ENCODE measurements at regions not wholly inside any gene's neighbourhood (a gene's known extent, or its start where the extent isn't known, plus 50 kb on each side); places are given as distances from the start of the nearest gene placed in this dataset.

- H3K9me3 ChIP-seq (ENCODE audit: insufficient read depth in 2 of 2, low read depth in 1 of 2, low read length in 1 of 2) = no peaks in the 10 kb centered on the region
- no peaks in the 10 kb centered on the region for H3K79me2 ChIP-seq (ENCODE audit: control insufficient read depth in 1 of 2, insufficient read depth in 2 of 2, low read length in 2 of 2)
- no peak overlapping the region for H4K5ac ChIP-seq (ENCODE audit: insufficient read length, low read depth, low read length)
- no peak overlapping the region for H3K4me2 ChIP-seq (ENCODE audit: insufficient read depth in 1 of 2, low read depth in 2 of 2, low read length in 2 of 2)
- no peak overlapping the region for H3K14ac ChIP-seq (ENCODE audit: insufficient read length)
- H2BK20ac ChIP-seq (ENCODE audit: low read length) = no peak overlapping the region
- H3K4me3 ChIP-seq (ENCODE audit: extremely low read depth in 1 of 4, insufficient read depth in 2 of 4, low read depth in 3 of 4, low read length in 4 of 4) = no peak overlapping the region
- no peak overlapping the region for H2BK15ac ChIP-seq (ENCODE audit: low read length)
- no peaks in the 10 kb centered on the region for H4K20me1 ChIP-seq (replicated peaks in 1 of 2; ENCODE audit: control insufficient read depth in 1 of 2, insufficient read depth in 2 of 2, low read length in 2 of 2)
- H3K23ac ChIP-seq (ENCODE audit: insufficient read length) = no peak overlapping the region
- H4K91ac ChIP-seq (replicated peaks; ENCODE audit: insufficient read length, low read length) = no peak overlapping the region
- no peak overlapping the region for H2AK5ac ChIP-seq (ENCODE audit: low read depth, low read length)
- FAIRE-seq (no peak), DNase-seq (ENCODE audit: low read depth in 1 of 2, low spot score in 2 of 2) (no peak)
- no peak overlapping the region for H3K27ac ChIP-seq (ENCODE audit: low read depth, low read length)
- no peaks in the 10 kb centered on the region for H3K36me3 ChIP-seq (ENCODE audit: control insufficient read depth in 2 of 4, insufficient read depth in 4 of 4, low read length in 3 of 4)
- H2AFZ ChIP-seq (ENCODE audit: low read length) = no peak overlapping the region
- no peak overlapping the region for H3K9ac ChIP-seq (replicated peaks in 1 of 4; ENCODE audit: extremely low read depth in 1 of 4, low read depth in 3 of 4, low read length in 3 of 4)
- no peak overlapping the region for H4K8ac ChIP-seq (ENCODE audit: extremely low read depth, insufficient read depth, low read length)
- no peak overlapping the region for H2BK5ac ChIP-seq (ENCODE audit: low read depth, low read length)
- no peaks in the 10 kb centered on the region for H3K23me2 ChIP-seq (ENCODE audit: low read depth, low read length)
- H3K56ac ChIP-seq (replicated peaks; ENCODE audit: insufficient read length, low read depth, low read length) = no peak overlapping the region
- H3K27me3 ChIP-seq (replicated peaks in 1 of 4; ENCODE audit: control insufficient read depth in 3 of 4, extremely low read depth in 1 of 4, insufficient read depth in 3 of 4, low read length in 3 of 4) = no peaks in the 10 kb centered on the region
- 86% methylated on average over 3 of the region's 3 CpGs; no CpG with 5 or more reads in 1 of the 2 experiments for WGBS, 2 experiments (ENCODE audit: extremely low coverage in 1 of 2, insufficient coverage in 1 of 2, insufficient read length in 1 of 2, insufficient replicate concordance in 2 of 2, low coverage in 1 of 2, low lambda C conversion rate in 2 of 2, missing lambda C conversion rate in 1 of 2)
- H3K18ac ChIP-seq (ENCODE audit: extremely low read depth, low read length) = no peak overlapping the region
- no peak overlapping the region for H3K4ac ChIP-seq (replicated peaks; ENCODE audit: insufficient read length, low read depth, low read length)
- no peak overlapping the region for H2BK120ac ChIP-seq (replicated peaks; ENCODE audit: low read depth, low read length)
- no peaks in the 10 kb centered on the region for H3K79me1 ChIP-seq (ENCODE audit: low read depth, low read length)
- no peaks in the 10 kb centered on the region for H3K4me1 ChIP-seq (replicated peaks in 1 of 4; ENCODE audit: control insufficient read depth in 3 of 4, insufficient read depth in 4 of 4, low read length in 3 of 4)
- CTCF ChIA-PET (ENCODE audit: partially characterized antibody) = interaction anchor here (0.6 to 1.0 kb wide), 2 partner anchors 36 to 45 kb away, joined by 3 read pairs; no protein-coding TSS in a partner anchor
- POLR2A ChIA-PET (ENCODE audit: partially characterized antibody) = no interaction called here
- no peak overlapping the region for H2BK12ac ChIP-seq (ENCODE audit: low read depth, low read length)
- TF ChIP-seq EP300 (IDR thresholded peaks at IDR 0.05; ENCODE audit: borderline replicate concordance in 1 of 2, low read depth in 2 of 2, low read length in 2 of 2) = no peak
- no peak for TF ChIP-seq CTCF (IDR thresholded peaks at IDR 0.05; ENCODE audit: control extremely low read depth in 1 of 3, insufficient read depth in 1 of 3, low read depth in 1 of 3, low read length in 3 of 3)
- TF ChIP-seq ATF2 (IDR thresholded peaks at IDR 0.05; ENCODE audit: low read length) = no peak
- TF ChIP-seq CBX8 (IDR thresholded peaks at IDR 0.05; ENCODE audit: borderline replicate concordance, low read depth, low read length) = no peak
- no peak for TF ChIP-seq CTBP2 (IDR thresholded peaks at IDR 0.05; ENCODE audit: borderline replicate concordance, insufficient read depth, insufficient read length, low read length)
- TF ChIP-seq NANOG (IDR thresholded peaks at IDR 0.05; ENCODE audit: insufficient read depth, low read depth, low read length, poor library complexity, severe bottlenecking) = no peak
- no peak for TF ChIP-seq BACH1 (IDR thresholded peaks at IDR 0.05; ENCODE audit: low read length)
- no peak for TF ChIP-seq CBX5 (IDR thresholded peaks at IDR 0.05; ENCODE audit: low read depth, low read length)
- TF ChIP-seq GTF2F1 (IDR thresholded peaks at IDR 0.05; ENCODE audit: borderline replicate concordance, low read depth, low read length) = no peak
- TF ChIP-seq POLR2A (IDR thresholded peaks at IDR 0.05; ENCODE audit: control extremely low read depth in 1 of 2, low read depth in 2 of 2, low read length in 2 of 2) = no peak
These were observed 221.4 kb downstream of the MAF start for GRCh38 chr16:79379095-79379494.

Measured in H1 (cell line).